Choroid plexus epithelial cell (primary cell): ENCODE measurements at regions not wholly inside any gene's neighbourhood (a gene's known extent, or its start where the extent isn't known, plus 50 kb on each side); places are given as distances from the start of the nearest gene placed in this dataset.

Experiments
- DNase-seq: peaks from one replicate; pipeline ENCODE4 v3.0.0-alpha.2; 2010; ENCODE audit warnings: low read depth
- H3K4me3 ChIP-seq: 2 replicates; pipeline ENCODE4 v1.5.1; 2011; ENCODE audit warnings: low read depth, mild to moderate bottlenecking, control low read depth, low read length, moderate library complexity
- CTCF ChIP-seq: conservative IDR thresholded peaks from 2 replicates; pipeline ENCODE4 v1.5.1; 2011; ENCODE audit warnings: low read depth, mild to moderate bottlenecking, control low read depth, inconsistent platforms, low read length, moderate library complexity

DNA sequence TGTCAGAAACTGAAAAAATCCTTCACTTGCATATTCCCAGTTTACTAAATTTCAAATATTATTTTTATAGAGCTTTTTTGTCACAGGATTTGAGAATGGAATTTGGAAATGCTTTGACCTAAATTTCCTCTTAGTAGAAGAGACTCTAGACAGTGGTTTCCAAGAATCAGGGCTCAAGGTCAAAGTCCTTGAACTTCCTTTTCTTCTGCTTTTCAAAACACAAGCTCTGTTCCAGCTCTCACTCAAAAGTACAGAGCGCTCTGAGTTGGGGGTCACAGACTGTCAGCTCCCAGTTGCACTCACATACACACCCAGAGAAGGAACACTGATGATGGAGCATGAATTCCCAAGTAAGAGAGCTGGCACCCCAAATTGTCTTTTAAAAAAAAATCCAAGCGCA lies 394.2 kb downstream of the MLLT3 start:
- TF ChIP-seq CTCF = no peak
- DNase-seq = no peak
- no peak overlapping the region for H3K4me3 ChIP-seq

DNA sequence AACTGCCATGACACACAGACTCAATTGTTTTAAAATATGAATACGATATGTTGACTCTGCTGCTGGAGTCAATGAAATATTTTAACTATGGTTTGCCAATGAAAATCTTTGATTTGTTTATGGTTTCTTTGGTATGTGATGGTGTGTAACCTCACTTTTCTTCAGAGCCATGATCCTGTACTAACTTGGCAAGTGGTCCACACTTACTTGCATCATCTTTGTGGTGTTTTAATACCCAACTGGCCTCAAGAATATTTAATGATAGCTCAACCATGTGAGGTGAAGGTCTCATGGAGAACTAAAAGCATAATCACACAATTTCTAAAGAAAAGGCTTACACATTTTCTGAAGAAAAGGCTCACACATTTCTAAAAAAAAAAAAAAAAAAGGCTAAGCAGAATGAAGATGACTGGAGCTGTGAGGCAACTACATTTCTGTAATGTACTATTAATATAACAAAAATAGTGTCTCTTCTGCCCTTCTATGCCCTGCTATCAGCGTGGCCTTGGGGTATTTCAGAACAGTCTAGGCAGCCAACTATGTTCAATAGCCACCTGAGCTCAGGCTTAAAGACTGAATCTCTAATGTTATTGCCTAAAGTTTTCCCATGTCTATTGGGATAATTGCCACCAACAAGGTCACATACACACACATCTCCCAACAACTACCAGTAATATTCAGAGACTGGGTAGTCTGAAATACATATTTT lies 395.0 kb downstream of the MLLT3 start:
- peak; percentile 53 for DNase-seq
- TF ChIP-seq CTCF = no peak
- H3K4me3 ChIP-seq = no peak overlapping the region

DNA sequence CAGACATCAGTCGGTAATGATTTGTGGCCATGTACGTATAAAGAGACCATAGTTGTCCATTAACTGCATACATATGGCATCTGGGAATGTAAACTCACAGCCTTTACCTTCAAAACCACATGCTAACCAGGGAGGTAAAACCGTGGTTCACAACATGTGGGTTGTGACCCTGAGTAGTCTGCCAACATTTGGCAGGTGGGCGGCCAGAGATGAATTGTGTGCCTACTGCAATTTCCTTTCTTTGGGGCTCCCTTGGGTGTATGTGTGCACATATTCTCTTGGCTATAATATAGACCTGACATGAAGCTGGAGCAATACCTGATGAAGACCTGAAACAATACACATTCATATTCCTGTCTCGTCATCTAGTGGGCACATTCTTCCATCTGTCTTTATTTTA lies 396.0 kb downstream of the MLLT3 start:
- no peak for DNase-seq
- no peak for TF ChIP-seq CTCF
- H3K4me3 ChIP-seq = no peak overlapping the region

GRCh38 chr9:20225826-20226225 lies 396.5 kb downstream of the MLLT3 start:
- no peak for DNase-seq
- H3K4me3 ChIP-seq = no peak overlapping the region

DNA sequence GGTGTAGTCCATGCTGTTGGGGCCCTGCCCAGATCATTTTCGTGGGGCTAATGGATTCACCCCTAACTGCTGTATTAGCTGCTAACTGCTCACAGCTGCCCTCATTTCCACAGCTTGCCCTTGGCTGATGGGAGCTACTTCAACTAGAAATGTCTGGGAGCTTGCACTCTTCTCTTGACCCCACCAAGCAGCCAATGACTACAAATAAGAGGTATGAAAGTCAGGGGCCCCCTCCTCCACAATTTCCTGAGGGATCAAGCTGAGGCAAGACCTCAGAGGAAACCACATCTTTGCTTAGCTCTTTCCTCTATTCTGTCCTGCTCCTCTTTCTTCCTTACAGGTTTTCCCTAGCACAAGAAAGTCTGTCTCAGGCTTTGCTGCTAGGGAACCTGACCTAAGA lies 397.5 kb downstream of the MLLT3 start:
- no peak for TF ChIP-seq CTCF
- no peak overlapping the region for H3K4me3 ChIP-seq
- peak; percentile 34 for DNase-seq

More at GRCh38 chr9:20225826-20226225, 396.5 kb downstream of the MLLT3 start:
- TF ChIP-seq CTCF = no peak

- no peak overlapping the region for H3K4me3 ChIP-seq
- TF ChIP-seq CTCF = no peak
- no peak for DNase-seq
These were observed 402.0 kb downstream of the MLLT3 start for GRCh38 chr9:20220286-20220685.

DNA sequence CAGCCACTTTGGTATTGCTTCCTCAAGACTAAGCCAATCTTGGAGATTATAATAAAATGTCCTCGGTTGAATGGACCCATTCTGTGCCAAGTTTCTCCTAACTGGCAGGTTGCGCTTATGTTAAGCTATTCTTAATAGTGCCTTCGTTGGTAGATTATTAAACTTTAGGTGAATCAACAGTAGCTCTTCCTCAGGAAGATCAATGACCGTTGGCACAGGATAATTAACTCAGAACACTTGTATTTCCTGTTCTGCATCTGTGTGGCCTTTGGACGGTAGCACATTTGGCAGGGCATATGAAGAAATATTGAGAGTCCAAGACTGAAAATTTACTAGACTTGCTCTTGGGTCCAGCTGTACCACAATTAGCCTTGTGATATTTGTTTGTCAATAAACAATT lies 402.9 kb downstream of the MLLT3 start:
- DNase-seq = no peak
- TF ChIP-seq CTCF = no peak
- H3K4me3 ChIP-seq = no peak overlapping the region
